ENCODE measurements at regions not wholly inside any gene's neighbourhood (a gene's known extent, or its start where the extent isn't known, plus 50 kb on each side); places are given as distances from the start of the nearest gene placed in this dataset.

- no peak overlapping the region for H3K4me3 ChIP-seq (ENCODE audit: control insufficient read depth, low read depth, low read length)
Measured at GRCh38 chr11:103714246-103714645, 322.2 kb upstream of the DDI1 start.

GRCh38 chr11:103716363-103716762 lies 320.1 kb upstream of the DDI1 start:
- no peak for DNase-seq (ENCODE audit: low read depth)
- H3K4me3 ChIP-seq (ENCODE audit: control insufficient read depth, low read depth, low read length), result no peak overlapping the region
- no peak for TF ChIP-seq CTCF (IDR thresholded peaks at IDR 0.05; ENCODE audit: control insufficient read depth, insufficient read depth, low read depth, low read length, missing control alignments)

More at GRCh38 chr11:103714246-103714645, 322.2 kb upstream of the DDI1 start:
- no peak for DNase-seq (ENCODE audit: low read depth)
- TF ChIP-seq CTCF (IDR thresholded peaks at IDR 0.05; ENCODE audit: control insufficient read depth, insufficient read depth, low read depth, low read length, missing control alignments), result no peak

- H3K4me3 ChIP-seq (ENCODE audit: control insufficient read depth, low read depth, low read length), result no peak overlapping the region
Measured at GRCh38 chr11:103727262-103727661, 309.2 kb upstream of the DDI1 start.

GRCh38 chr11:103729617-103730016 lies 306.8 kb upstream of the DDI1 start:
- no peak overlapping the region for H3K4me3 ChIP-seq (ENCODE audit: control insufficient read depth, low read depth, low read length)
- DNase-seq (ENCODE audit: low read depth), result no peak
- no peak for TF ChIP-seq CTCF (IDR thresholded peaks at IDR 0.05; ENCODE audit: control insufficient read depth, insufficient read depth, low read depth, low read length, missing control alignments)

More at GRCh38 chr11:103727262-103727661, 309.2 kb upstream of the DDI1 start:
- DNase-seq (ENCODE audit: low read depth), result no peak
- no peak for TF ChIP-seq CTCF (IDR thresholded peaks at IDR 0.05; ENCODE audit: control insufficient read depth, insufficient read depth, low read depth, low read length, missing control alignments)

- no peak for TF ChIP-seq CTCF (IDR thresholded peaks at IDR 0.05; ENCODE audit: control insufficient read depth, insufficient read depth, low read depth, low read length, missing control alignments)
- no peak for DNase-seq (ENCODE audit: low read depth)
- no peak overlapping the region for H3K4me3 ChIP-seq (ENCODE audit: control insufficient read depth, low read depth, low read length)
Measured at GRCh38 chr11:103730131-103730940, 306.1 kb upstream of the DDI1 start.

- DNase-seq (ENCODE audit: low read depth), result no peak
- no peak overlapping the region for H3K4me3 ChIP-seq (ENCODE audit: control insufficient read depth, low read depth, low read length)
- no peak for TF ChIP-seq CTCF (IDR thresholded peaks at IDR 0.05; ENCODE audit: control insufficient read depth, insufficient read depth, low read depth, low read length, missing control alignments)
Measured at GRCh38 chr11:103731670-103732069, 304.8 kb upstream of the DDI1 start.
